Kidney glomerular epithelial cell (primary cell): ENCODE measurements at regions not wholly inside any gene's neighbourhood (a gene's known extent, or its start where the extent isn't known, plus 50 kb on each side); places are given as distances from the start of the nearest gene placed in this dataset.
A peak's percentile ranks its signal among the peaks of the same experiment; 100 is the strongest.

Experiments used
- DNase-seq: peaks from one replicate; lab custom pipeline; 2025; lab: John Stamatoyannopoulos, UW

- no peak for DNase-seq
Measured at GRCh38 chr13:40410315-40410714, 256.1 kb downstream of the FOXO1 start.

- DNase-seq, result no peak
Measured at GRCh38 chr13:40420160-40420740, 246.2 kb downstream of the FOXO1 start.

- no peak for DNase-seq
Measured at GRCh38 chr13:40422588-40423235, 243.7 kb downstream of the FOXO1 start.

- DNase-seq, result no peak
Measured at GRCh38 chr13:40428354-40428753, 238.1 kb downstream of the FOXO1 start.

GRCh38 chr13:40429706-40430545, 236.5 kb downstream of the FOXO1 start:
- DNase-seq, result no peak

GRCh38 chr13:40432018-40432978, 234.1 kb downstream of the FOXO1 start:
- DNase-seq, result no peak

GRCh38 chr13:40433001-40433400, 233.4 kb downstream of the FOXO1 start:
- DNase-seq, result no peak

GRCh38 chr13:40433577-40433976, 232.9 kb downstream of the FOXO1 start:
- no peak for DNase-seq

- DNase-seq, result no peak
Measured at GRCh38 chr13:40434516-40435397, 231.7 kb downstream of the FOXO1 start.

GRCh38 chr13:40438022-40438680, 228.3 kb downstream of the FOXO1 start:
- DNase-seq, result no peak

- DNase-seq, result no peak
Measured at GRCh38 chr13:40438999-40439797, 227.2 kb downstream of the FOXO1 start.

- no peak for DNase-seq
Measured at GRCh38 chr13:40439928-40440327, 226.5 kb downstream of the FOXO1 start.

- peak; percentile 14 for DNase-seq
Measured at GRCh38 chr13:40440990-40441820, 225.2 kb downstream of the FOXO1 start.

GRCh38 chr13:40442231-40442630, 224.2 kb downstream of the FOXO1 start:
- DNase-seq, result no peak

- DNase-seq, result no peak
Measured at GRCh38 chr13:40442826-40443225, 223.6 kb downstream of the FOXO1 start.

- no peak for DNase-seq
Measured at GRCh38 chr13:40444241-40444640, 222.2 kb downstream of the FOXO1 start.

GRCh38 chr13:40445557-40445990, 220.9 kb downstream of the FOXO1 start:
- DNase-seq, result peak; percentile 97

GRCh38 chr13:40446365-40446764, 220.1 kb downstream of the FOXO1 start:
- DNase-seq, result no peak

GRCh38 chr13:40447857-40448256, 218.6 kb downstream of the FOXO1 start:
- no peak for DNase-seq
